PC-9 (cell line): ENCODE measurements at regions not wholly inside any gene's neighbourhood (a gene's known extent, or its start where the extent isn't known, plus 50 kb on each side); places are given as distances from the start of the nearest gene placed in this dataset.

ENCODE experiments used
- CTCF ChIP-seq: fragments of 200-600 bp; sonication (generic); conservative IDR thresholded peaks from 2 replicates; pipeline ENCODE4 v1.6.1; 2017; ENCODE audit warnings: mixed run types, antibody characterized with exemption, mild to moderate bottlenecking, moderate library complexity
- EZH2 ChIP-seq: fragments of 200-600 bp; sonication (generic); IDR thresholded peaks from 2 replicates; pipeline ENCODE4 v1.8.0; 2017; ENCODE audit warnings: antibody characterized with exemption, low read depth

- TF ChIP-seq EZH2 (no peak), CTCF (no peak)
Observed at GRCh38 chr16:76941113-76941512, 249.9 kb upstream of the MON1B start.
